SK-N-SH (cell line): ENCODE measurements at regions not wholly inside any gene's neighbourhood (a gene's known extent, or its start where the extent isn't known, plus 50 kb on each side); places are given as distances from the start of the nearest gene placed in this dataset.

Experiments used
- CTCF ChIA-PET: fragments of 300-600, 350-600 bp; formaldehyde crosslinking; extraction: SDS; loops from one replicate; lab custom pipeline; 2021; lab: Yijun Ruan, JAX
- POLR2A ChIA-PET: fragments of 350-600 bp; sonication (Branson Sonifier 250); formaldehyde crosslinking; extraction: SDS; loops from one replicate; lab custom pipeline; 2020; ENCODE audit warnings: antibody characterized with exemption, inconsistent platforms; lab: Yijun Ruan, JAX
- DNase-seq: peaks from one replicate; pipeline ENCODE4 v3.0.0; 2012
- H2AFZ ChIP-seq: fragments of 200-600 bp; sonication (generic); 2 replicates; pipeline ENCODE4 v1.8.1; 2016; ENCODE audit warnings: antibody characterized with exemption, mild to moderate bottlenecking, low read depth
- H3F3A ChIP-seq: fragments of 200-600 bp; sonication (generic); replicated peaks from 2 replicates; pipeline ENCODE3; 2016; ENCODE audit warnings: antibody characterized with exemption, mild to moderate bottlenecking; ENCODE audit not compliant: insufficient read depth
- H3K27ac ChIP-seq, 2 experiments: fragments of 200-500 bp in 1 of 2; fragments of 200-600 bp in 1 of 2; sonication (Bioruptor generic) in 1 of 2; sonication (generic), shearing (Covaris generic) in 1 of 2; 2 replicates each; pipeline versions ENCODE4 v1.5.1 to v1.6.1; 2014 to 2016; ENCODE audit warnings: low read depth in 2 of 2, inconsistent platforms in 1 of 2, low read length in 1 of 2, mild to moderate bottlenecking in 1 of 2, mixed read lengths in 1 of 2
- H3K27me3 ChIP-seq: fragments of 200-600 bp; sonication (generic), shearing (Covaris generic); 2 replicates; pipeline ENCODE4 v1.6.1; 2016; ENCODE audit warnings: mixed run types; ENCODE audit not compliant: insufficient read depth
- H3K36me3 ChIP-seq, 2 experiments: fragments of 200-500 bp in 1 of 2; fragments of 200-600 bp in 1 of 2; sonication (Bioruptor generic) in 1 of 2; sonication (generic) in 1 of 2; replicated peaks in 1 of 2; 2 replicates each; pipeline versions ENCODE3 to v1.5.1; 2014 to 2016; ENCODE audit warnings: low read length in 1 of 2, mild to moderate bottlenecking in 1 of 2; ENCODE audit not compliant: insufficient read depth in 2 of 2, control insufficient read depth in 1 of 2
- H3K4me1 ChIP-seq, 2 experiments: fragments of 200-500 bp in 1 of 2; fragments of 200-600 bp in 1 of 2; sonication (Bioruptor generic) in 1 of 2; sonication (generic), shearing (Covaris generic) in 1 of 2; 2 replicates each; pipeline versions ENCODE4 v1.5.1 to v1.6.1; 2014 to 2016; ENCODE audit warnings: low read depth in 1 of 2, low read length in 1 of 2, mixed run types in 1 of 2; ENCODE audit not compliant: insufficient read depth in 2 of 2, control insufficient read depth in 1 of 2
- H3K4me2 ChIP-seq: fragments of 200-600 bp; sonication (generic), shearing (Covaris generic); 2 replicates; pipeline ENCODE4 v1.6.1; 2017; ENCODE audit warnings: mixed run types
- H3K4me3 ChIP-seq, 2 experiments: fragments of 200-500 bp in 1 of 2; fragments of 200-600 bp in 1 of 2; sonication (Bioruptor generic) in 1 of 2; sonication (generic), shearing (Covaris generic) in 1 of 2; 2 replicates each; pipeline versions ENCODE4 v1.5.1 to v1.8.1; 2014 to 2016; ENCODE audit warnings: low read depth in 2 of 2, inconsistent platforms in 1 of 2, low read length in 1 of 2, mild to moderate bottlenecking in 1 of 2, mixed read lengths in 1 of 2, moderate library complexity in 1 of 2
- H3K79me2 ChIP-seq: fragments of 200-600 bp; sonication (generic); 2 replicates; pipeline ENCODE4 v1.8.1; 2017; ENCODE audit warnings: mild to moderate bottlenecking; ENCODE audit not compliant: insufficient read depth
- H3K9ac ChIP-seq: fragments of 200-600 bp; sonication (generic); 2 replicates; pipeline ENCODE4 v1.6.1; 2017; ENCODE audit warnings: mixed run types
- H3K9me2 ChIP-seq: fragments of 200-600 bp; sonication (generic); 2 replicates; pipeline ENCODE4 v1.6.1; 2017; ENCODE audit warnings: mixed run types
- H3K9me3 ChIP-seq: fragments of 200-600 bp; sonication (generic); 2 replicates; pipeline ENCODE4 v1.6.1; 2017; ENCODE audit warnings: mixed run types, mild to moderate bottlenecking, moderate library complexity
- H4K20me1 ChIP-seq: fragments of 200-600 bp; sonication (generic); 2 replicates; pipeline ENCODE4 v1.6.1; 2017; ENCODE audit warnings: mild to moderate bottlenecking, mixed run types; ENCODE audit not compliant: insufficient read depth
- CHD2 ChIP-seq: fragments of 150-350 bp; IDR thresholded peaks from 2 replicates; pipeline ENCODE4 v1.6.1; 2018; ENCODE audit warnings: low read length; ENCODE audit not compliant: partially characterized antibody
- FOSL2 ChIP-seq: IDR thresholded peaks from 2 replicates; pipeline ENCODE4 v1.4.0; 2012; ENCODE audit warnings: low read depth, mild to moderate bottlenecking, moderate library complexity, borderline replicate concordance
- FOXM1 ChIP-seq: IDR thresholded peaks from 2 replicates; pipeline ENCODE4 v1.4.0; 2012; ENCODE audit warnings: low read depth, mild to moderate bottlenecking
- JUND ChIP-seq: IDR thresholded peaks from 2 replicates; pipeline ENCODE4 v1.4.0; 2012
- MEF2A ChIP-seq: IDR thresholded peaks from 2 replicates; pipeline ENCODE4 v1.4.0; 2012; ENCODE audit warnings: low read depth, borderline replicate concordance
- MXI1 ChIP-seq: IDR thresholded peaks from 2 replicates; pipeline ENCODE4 v1.6.1; 2012; ENCODE audit warnings: mild to moderate bottlenecking, low read depth, low read length, improper control_type of control experiment
- NRF1 ChIP-seq: IDR thresholded peaks from 2 replicates; pipeline ENCODE4 v1.6.1; 2012; ENCODE audit warnings: low read depth, mild to moderate bottlenecking, low read length
- POLR2AphosphoS5 ChIP-seq: IDR thresholded peaks from 2 replicates; pipeline ENCODE4 v1.6.1; 2012; ENCODE audit warnings: low read depth, low read length
- RAD21 ChIP-seq: IDR thresholded peaks from 2 replicates; pipeline ENCODE4 v1.6.1; 2012; ENCODE audit warnings: mild to moderate bottlenecking, low read length
- RFX5 ChIP-seq: IDR thresholded peaks from 2 replicates; pipeline ENCODE4 v1.6.1; 2012; ENCODE audit warnings: mild to moderate bottlenecking, improper control_type of control experiment, low read length
- RXRA ChIP-seq: IDR thresholded peaks from 2 replicates; pipeline ENCODE4 v1.4.0; 2012; ENCODE audit warnings: low read depth, mild to moderate bottlenecking, borderline replicate concordance
- SIN3A ChIP-seq: IDR thresholded peaks from 2 replicates; pipeline ENCODE4 v1.6.1; 2012; ENCODE audit warnings: low read depth, mild to moderate bottlenecking, low read length, moderate library complexity, borderline replicate concordance
- SMC3 ChIP-seq: IDR thresholded peaks from 2 replicates; pipeline ENCODE4 v1.6.1; 2012; ENCODE audit warnings: low read depth, low read length, improper control_type of control experiment
- TAF1 ChIP-seq: IDR thresholded peaks from 2 replicates; pipeline ENCODE4 v1.6.1; 2012; ENCODE audit warnings: low read depth, mild to moderate bottlenecking, low read length, moderate library complexity, borderline replicate concordance
- WGBS: methylation state at CpG from one replicate; pipeline ENCODE4 v1.1.6; 2017; ENCODE audit warnings: low lambda C conversion rate; 5-methylcytosine and 5-hydroxymethylcytosine counted together
- TF ChIP-seq, protein P1 (sequence below): IDR thresholded peaks from 2 replicates; pipeline ENCODE4 v1.6.1; 2012; ENCODE audit warnings: mild to moderate bottlenecking, low read depth, low read length, moderate library complexity
- TF ChIP-seq, protein P2 (sequence below): fragments of 150-350 bp; IDR thresholded peaks from 2 replicates; pipeline ENCODE4 v1.6.1; 2016; ENCODE audit warnings: mild to moderate bottlenecking, low read depth, low read length
- TF ChIP-seq, protein P3 (sequence below): IDR thresholded peaks from 2 replicates; pipeline ENCODE4 v1.4.0; 2012; ENCODE audit warnings: low read depth
- TF ChIP-seq, protein P4 (sequence below): fragments of 200-600 bp; sonication (generic); IDR thresholded peaks from 2 replicates; pipeline ENCODE4 v1.6.1; 2017; ENCODE audit warnings: antibody characterized with exemption, mild to moderate bottlenecking, moderate library complexity

DNA sequence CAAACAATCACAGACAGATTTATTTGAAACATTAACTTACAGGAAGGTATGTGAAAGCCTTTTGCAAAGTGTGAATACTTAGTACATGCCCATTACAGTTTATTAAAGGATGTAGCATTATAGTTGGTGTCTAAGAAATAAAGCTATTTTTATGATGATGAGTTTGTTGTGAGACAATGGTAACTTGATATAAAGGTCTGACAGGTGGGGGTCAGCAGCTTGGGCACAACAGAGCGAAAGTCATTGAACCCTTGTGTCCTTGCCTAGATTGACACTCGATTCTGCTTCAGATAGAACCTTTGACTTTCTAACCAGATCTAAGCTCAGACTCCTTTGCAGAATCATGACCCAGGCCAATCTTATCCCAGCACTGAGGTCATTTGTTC is 777.9 kb downstream of the NTRK3 start:
- Histone ChIP-seq H3K9ac (peak overlapping the region; percentile 56; the same call in 1 of the 2 replicates), H4K20me1 (no peaks in the 10 kb centered on the region), H3K4me2 (peak overlapping the region; percentile 73; the same call in 1 of the 2 replicates), H3K9me3 (no peaks in the 10 kb centered on the region), H3K36me3 (no peaks in the 10 kb centered on the region), H3K4me3 (no peak overlapping the region), H3K79me2 (no peaks in the 10 kb centered on the region), H3K27ac (peak overlapping the region; percentile 80 to 91), H3F3A (no peaks in the 10 kb centered on the region), H3K27me3 (no peaks in the 10 kb centered on the region), H3K9me2 (no peaks in the 10 kb centered on the region), H3K4me1 (peaks cover 0 to 18% of the 10 kb centered on the region in 2 experiments; a peak in 2 of 4 replicates), H2AFZ (peak overlapping the region; percentile 60; the same call in 1 of the 2 replicates)
- TF ChIP-seq NRF1 (no peak), FOXM1 (no peak), MXI1 (no peak), RFX5 (no peak), SIN3A (no peak), RXRA (no peak), RAD21 (no peak), TAF1 (no peak), POLR2AphosphoS5 (no peak), CHD2 (no peak), SMC3 (no peak), JUND (no peak), MEF2A (no peak), FOSL2 (no peak)
- TF ChIP-seq, protein P1, sequence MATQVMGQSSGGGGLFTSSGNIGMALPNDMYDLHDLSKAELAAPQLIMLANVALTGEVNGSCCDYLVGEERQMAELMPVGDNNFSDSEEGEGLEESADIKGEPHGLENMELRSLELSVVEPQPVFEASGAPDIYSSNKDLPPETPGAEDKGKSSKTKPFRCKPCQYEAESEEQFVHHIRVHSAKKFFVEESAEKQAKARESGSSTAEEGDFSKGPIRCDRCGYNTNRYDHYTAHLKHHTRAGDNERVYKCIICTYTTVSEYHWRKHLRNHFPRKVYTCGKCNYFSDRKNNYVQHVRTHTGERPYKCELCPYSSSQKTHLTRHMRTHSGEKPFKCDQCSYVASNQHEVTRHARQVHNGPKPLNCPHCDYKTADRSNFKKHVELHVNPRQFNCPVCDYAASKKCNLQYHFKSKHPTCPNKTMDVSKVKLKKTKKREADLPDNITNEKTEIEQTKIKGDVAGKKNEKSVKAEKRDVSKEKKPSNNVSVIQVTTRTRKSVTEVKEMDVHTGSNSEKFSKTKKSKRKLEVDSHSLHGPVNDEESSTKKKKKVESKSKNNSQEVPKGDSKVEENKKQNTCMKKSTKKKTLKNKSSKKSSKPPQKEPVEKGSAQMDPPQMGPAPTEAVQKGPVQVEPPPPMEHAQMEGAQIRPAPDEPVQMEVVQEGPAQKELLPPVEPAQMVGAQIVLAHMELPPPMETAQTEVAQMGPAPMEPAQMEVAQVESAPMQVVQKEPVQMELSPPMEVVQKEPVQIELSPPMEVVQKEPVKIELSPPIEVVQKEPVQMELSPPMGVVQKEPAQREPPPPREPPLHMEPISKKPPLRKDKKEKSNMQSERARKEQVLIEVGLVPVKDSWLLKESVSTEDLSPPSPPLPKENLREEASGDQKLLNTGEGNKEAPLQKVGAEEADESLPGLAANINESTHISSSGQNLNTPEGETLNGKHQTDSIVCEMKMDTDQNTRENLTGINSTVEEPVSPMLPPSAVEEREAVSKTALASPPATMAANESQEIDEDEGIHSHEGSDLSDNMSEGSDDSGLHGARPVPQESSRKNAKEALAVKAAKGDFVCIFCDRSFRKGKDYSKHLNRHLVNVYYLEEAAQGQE, result no peak
- TF ChIP-seq, protein P2, sequence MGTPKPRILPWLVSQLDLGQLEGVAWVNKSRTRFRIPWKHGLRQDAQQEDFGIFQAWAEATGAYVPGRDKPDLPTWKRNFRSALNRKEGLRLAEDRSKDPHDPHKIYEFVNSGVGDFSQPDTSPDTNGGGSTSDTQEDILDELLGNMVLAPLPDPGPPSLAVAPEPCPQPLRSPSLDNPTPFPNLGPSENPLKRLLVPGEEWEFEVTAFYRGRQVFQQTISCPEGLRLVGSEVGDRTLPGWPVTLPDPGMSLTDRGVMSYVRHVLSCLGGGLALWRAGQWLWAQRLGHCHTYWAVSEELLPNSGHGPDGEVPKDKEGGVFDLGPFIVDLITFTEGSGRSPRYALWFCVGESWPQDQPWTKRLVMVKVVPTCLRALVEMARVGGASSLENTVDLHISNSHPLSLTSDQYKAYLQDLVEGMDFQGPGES, result no peak
- TF ChIP-seq, protein P3, sequence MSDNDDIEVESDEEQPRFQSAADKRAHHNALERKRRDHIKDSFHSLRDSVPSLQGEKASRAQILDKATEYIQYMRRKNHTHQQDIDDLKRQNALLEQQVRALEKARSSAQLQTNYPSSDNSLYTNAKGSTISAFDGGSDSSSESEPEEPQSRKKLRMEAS, result no peak
- TF ChIP-seq, protein P4, sequence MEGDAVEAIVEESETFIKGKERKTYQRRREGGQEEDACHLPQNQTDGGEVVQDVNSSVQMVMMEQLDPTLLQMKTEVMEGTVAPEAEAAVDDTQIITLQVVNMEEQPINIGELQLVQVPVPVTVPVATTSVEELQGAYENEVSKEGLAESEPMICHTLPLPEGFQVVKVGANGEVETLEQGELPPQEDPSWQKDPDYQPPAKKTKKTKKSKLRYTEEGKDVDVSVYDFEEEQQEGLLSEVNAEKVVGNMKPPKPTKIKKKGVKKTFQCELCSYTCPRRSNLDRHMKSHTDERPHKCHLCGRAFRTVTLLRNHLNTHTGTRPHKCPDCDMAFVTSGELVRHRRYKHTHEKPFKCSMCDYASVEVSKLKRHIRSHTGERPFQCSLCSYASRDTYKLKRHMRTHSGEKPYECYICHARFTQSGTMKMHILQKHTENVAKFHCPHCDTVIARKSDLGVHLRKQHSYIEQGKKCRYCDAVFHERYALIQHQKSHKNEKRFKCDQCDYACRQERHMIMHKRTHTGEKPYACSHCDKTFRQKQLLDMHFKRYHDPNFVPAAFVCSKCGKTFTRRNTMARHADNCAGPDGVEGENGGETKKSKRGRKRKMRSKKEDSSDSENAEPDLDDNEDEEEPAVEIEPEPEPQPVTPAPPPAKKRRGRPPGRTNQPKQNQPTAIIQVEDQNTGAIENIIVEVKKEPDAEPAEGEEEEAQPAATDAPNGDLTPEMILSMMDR, result no peak; the same call in 1 of the 2 replicates
- no peak for DNase-seq
- 78% methylated on average over 2 of the region's 2 CpGs for WGBS
- ChIA-PET CTCF (interaction anchor here (0.8 to 2.9 kb wide), 11 partner anchors 11 to 769 kb away, joined by 3 to 16 read pairs (median 4); no protein-coding TSS in a partner anchor), POLR2A (no interaction called here)
